HG02840 (cell line): ENCODE measurements at regions not wholly inside any gene's neighbourhood (a gene's known extent, or its start where the extent isn't known, plus 50 kb on each side); places are given as distances from the start of the nearest gene placed in this dataset.

Source experiments
- ATAC-seq: cut with Tn5 transposase; IDR thresholded peaks from one replicate; pipeline ENCODE4 v1.9.1; 2021; ENCODE audit warnings: mild to moderate bottlenecking, moderate library complexity, moderate number of reproducible peaks; ENCODE audit not compliant: unreplicated experiment, low FRiP score

DNA sequence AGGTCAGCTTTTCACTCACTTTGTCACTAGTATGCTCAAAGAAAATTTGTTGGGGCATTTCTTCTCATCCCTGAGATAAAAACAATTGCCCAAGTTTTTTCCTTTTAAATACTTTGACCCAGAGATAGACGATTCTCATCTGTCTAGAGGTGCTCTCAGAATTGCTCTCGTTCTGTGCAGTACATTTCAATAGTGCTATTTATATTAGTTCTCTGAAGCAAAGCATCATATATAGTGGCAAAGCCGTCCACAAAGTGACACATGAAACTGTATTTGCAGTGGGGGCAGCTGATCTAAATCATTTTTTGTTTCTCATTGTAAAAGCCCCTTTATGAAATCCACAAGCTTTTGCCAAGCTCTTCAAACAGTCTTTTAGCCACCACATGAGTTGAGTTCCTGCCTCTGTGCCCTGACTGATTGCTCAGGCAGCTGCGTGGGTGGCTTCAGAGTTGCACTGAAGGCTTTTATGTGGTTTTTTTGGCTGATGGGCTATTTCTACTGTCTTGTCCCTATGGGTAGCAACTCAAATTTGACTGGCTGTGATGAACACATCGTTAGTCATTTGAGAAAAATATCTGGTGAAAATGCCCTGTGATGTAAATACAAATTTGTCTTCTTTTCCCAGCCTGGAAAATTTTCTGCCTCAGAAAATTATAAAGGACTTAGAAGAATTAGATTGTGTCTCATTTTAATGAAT lies 119.1 kb upstream of the OTUD4 start:
- peak; percentile 77 for ATAC-seq

DNA sequence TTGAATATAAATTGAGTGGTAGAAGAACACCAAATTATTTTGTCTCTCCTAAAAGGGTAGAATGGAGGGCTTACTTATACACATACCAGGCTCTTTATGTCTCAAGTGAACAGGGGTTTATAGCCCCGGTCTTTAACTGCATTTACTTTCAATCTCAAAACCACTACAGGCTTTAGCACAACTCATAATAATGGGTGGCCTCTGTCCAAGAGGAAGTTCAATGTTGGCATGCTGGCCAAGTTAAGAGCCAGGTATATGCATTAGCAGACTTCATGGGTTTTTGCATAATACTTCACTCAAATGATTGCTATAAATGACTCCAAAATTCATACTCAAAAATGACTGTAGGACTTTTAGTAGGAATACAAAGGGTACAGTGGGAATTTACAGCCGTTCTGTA lies 118.5 kb upstream of the OTUD4 start:
- no peak for ATAC-seq

DNA sequence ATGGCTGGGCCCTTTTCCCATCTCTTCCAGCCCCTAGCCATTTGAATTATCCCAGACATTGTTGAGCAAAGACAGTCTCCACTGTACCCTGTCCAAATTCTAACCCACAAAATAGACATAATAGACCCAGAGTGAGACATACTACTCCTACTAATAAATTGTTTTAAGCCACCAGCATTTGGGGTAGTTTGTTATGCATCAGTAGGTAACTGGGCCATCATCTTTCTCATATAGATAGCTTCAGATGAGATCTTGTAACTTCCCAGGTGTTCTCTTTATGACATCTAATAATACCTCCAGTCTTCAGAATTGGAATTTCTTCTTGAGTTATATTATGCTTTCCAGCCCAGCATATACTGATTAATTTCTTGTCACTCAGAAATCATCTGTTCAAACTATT lies 117.2 kb upstream of the OTUD4 start:
- ATAC-seq: no peak

DNA sequence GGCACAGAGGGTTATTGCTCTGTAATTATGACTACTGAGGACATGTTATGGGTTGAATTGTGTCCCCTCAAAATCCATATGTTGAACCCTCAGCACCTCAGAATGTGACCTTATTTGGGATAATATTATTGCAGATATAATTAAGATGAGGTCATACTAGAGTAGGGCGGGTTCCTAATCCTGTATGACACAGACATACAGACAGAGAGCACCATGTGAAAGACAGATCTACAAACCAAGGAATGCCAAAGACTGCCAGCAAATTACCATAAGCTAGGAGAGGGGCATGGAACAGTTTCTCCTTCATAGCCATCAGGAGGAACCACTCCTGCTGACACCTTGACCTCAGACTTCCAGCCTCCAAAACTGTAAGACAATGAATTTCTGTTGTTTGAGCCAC lies 115.2 kb upstream of the OTUD4 start:
- ATAC-seq: no peak

DNA sequence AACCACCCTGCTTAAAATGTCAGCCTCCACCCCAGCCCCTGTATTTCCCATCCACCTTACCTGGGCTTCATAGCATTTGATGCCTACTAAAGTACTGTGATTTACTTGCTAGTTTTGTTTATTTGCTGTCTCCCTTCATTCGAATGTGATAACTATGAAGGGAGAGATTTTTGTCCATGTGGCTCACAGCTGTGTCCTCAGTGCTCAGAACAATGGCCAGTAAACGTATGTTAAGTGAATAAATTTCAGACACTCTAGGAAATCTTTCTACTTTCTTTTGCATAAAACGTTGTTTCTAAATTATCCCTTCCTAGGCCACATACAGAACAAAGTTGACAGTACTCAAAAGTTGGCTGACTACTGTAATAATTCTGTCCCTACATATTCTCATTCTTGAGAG lies 114.7 kb upstream of the OTUD4 start:
- no peak for ATAC-seq

DNA sequence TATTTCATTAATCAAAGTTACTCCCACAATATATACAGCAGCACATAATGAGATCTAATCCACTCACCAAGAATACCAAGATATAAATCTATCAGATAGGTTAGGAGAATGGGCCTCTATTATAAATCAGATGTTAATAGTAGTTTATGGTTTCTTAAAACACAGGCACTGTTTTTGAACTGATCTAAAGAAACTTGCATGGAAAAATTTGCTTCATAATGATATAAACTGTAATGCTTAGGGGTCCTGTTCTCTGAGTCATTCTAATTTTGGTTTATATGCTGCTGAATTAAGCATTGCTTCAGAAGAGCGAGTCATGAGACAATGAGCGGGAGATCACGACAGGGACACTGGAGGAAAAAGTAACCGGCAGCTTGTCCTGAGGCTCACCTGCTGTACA lies 113.3 kb upstream of the OTUD4 start:
- ATAC-seq: no peak

DNA sequence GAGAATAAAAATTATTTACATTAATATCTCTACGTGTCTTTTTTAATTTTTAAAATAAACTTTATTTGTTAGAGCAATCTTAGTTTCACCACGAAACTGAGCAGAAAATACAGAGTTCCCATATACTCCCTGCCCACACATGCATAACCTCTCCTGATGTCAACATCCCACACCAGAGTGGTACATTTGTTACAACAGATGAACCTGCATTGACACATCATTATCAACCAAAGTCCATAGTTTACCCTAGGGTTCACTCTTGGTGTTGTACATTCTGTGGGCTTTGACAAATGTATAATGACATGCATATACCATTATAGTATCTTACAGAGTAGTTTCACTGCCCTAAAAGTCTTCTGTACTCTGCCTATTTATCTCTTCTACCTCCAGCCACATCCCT lies 110.6 kb upstream of the OTUD4 start:
- no peak for ATAC-seq

DNA sequence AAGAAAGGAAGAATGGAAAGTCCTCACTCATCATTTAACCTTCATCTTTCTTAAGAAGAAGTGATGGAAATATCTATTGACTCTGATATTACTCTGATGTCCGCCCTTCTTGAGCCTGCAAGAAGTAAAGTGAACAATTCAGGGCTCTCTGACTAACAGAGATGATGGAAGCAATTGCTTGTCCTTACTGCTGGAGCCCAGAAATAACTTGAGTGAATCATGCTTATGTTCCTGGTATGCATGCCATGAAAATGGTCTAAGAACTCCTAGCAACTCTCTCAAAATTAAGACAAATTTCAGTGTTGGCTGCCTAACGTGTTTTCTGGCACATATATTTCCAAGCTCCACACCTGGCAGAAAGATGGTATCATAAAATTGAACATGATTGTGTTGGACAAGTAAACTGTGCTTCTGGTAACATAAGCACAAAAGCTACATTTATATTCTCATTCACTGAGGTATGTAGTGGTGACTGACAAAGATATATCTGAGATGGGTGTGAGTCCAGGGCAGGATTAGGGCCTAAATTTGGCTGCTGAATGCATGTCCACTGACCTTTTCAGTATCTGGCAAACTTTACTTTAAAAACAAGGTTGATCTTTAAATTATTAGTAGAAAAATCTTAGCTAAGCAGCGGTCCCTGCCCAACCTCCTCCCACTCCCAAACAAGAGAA lies 109.2 kb upstream of the OTUD4 start:
- ATAC-seq: no peak

DNA sequence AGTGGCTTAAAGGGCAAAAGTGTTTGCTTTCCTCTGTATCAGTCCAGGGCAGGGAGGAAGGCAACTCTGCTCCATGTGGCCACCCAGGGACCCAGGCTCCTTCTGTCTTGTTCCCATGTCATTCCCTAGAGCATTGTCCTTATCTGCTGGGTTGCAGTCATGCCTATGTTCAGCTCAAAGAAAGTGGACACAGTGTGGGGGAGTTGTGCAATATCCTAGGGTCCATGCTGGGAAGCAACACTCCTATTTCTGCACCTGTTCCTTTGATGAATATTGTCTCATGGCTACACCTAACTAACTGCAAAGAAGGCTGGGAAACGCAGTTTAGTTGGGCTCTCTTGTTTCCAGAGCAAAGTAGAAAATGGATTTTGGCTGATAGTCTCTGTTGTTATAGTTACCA lies 107.0 kb upstream of the OTUD4 start:
- no peak for ATAC-seq

DNA sequence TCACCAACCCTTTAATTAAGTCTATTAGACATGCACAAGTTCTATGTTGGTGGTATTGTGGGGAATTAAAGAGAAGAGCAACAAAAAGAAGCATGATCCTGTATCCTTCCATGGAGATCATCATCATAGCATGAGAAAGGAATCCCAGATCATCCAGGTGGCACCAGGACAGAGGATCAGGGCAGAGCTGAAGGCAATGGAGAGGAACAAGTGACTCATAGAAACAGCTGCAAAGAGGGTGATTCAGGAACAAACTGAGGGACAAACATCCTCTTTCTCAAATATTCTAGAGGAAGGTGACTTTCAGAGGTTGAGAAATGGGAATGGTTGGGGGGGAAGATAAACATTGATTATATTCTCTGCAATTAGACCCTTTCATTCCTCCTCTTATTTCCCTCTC lies 105.5 kb upstream of the OTUD4 start:
- ATAC-seq: no peak

DNA sequence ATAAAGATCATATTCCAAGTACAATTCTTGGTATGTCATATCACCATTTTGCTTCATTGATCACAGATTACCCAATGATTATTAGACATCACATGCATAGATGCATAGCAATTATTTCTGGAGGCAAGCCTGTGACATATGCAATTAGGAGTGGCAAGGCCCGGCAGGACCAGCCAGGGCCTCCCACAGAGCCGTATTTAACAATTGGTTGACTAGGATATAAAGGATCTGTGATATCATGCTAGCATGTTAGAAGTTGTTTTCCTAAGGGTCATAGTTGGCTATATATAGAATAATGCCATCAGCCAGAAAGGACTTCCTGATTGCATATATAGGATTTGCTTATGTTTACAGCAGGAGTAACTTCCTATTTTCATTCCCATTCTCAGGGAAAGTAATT lies 103.5 kb upstream of the OTUD4 start:
- no peak for ATAC-seq

DNA sequence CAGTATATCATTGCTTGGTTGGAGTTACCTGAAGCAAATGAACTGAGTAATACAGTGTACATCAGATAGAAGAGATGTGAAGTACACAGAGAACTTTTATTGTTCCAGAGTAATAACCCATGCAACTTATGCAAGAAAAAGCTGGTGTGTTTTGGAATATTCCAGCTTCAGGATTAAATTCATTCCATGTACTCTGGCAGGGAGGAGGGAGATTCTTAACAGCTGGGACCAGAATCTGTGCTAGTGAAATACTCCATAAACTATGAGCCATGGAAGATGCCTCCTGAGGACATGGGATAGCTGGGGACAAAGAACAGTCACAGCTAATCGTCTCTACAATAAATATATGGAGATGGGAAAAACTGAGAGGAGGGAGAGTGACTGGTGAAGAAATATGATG lies 101.6 kb upstream of the OTUD4 start:
- no peak for ATAC-seq

DNA sequence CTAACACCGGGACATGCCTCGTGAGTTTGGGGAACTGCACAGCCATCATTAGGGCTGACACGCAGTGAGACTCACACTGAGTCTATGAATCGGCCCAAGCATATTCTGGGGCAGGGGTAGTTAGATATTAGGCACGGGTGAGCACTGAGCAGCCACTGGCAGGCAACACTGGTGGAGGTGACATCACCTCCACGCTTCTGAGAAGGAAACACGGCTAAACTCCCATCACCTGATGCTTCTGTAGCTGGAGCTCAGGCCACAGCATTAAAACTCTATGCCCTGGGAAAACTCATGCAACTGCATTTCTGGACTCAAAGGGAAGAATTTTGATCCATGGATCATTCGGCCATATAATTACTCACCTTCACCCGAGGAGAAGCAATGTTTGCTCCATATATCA lies 100.8 kb upstream of the OTUD4 start:
- ATAC-seq: no peak

DNA sequence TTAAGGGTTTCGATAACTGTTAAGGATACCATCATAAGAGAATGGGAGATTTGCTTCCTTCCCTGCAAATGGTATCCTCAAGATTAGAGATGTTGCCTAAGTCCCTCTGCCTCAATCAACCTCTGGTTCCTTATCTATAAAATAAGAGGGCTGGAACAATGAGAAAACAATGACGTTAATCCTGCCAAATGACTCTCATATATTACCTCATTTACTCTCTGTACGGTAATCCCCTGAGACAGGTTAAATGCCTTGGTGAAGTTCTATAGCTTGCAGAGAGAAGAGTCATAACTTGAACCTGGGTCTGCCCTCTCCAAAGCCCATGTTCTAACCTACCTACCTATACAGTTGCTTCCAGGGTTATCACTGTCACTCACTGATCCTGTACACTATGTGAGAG lies 100.2 kb upstream of the OTUD4 start:
- no peak for ATAC-seq

DNA sequence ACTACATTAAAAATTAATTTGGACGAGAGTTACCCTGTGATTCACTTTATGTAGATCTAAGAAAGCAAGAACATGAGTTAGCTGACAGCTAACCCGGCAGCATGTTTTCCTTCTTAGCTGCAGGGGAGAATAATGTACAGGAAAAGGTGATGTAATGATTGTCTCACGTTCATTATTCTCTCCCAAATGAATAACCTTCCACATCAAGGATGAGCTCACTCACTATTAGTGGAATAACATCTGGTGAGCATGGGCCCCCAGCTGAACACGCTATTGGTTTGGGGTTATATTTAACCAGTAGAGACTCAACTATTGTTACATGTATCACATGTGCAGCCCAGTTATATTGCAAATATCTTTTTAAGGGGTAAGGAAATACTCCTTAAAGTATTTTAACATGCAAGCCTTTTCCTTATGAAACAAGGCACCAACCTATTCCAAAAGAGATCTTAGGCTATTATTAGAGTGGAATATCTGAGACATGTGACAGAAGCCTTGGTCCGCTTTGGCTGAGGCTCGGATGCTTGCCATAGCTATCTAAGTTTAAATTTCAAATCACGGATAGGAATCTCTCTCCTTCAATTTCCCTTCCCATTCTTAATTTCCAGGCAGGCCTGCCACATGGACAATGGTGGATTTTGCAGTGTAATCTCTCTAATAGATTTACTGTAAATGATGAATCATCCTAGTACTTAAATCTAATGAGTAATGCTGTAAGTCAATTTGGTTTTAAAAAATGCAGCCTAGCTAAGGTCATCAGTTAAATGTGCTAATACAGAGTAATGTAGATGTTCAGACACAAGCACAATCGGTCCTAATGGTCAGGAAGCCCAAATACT lies 99.0 kb upstream of the OTUD4 start:
- no peak for ATAC-seq

DNA sequence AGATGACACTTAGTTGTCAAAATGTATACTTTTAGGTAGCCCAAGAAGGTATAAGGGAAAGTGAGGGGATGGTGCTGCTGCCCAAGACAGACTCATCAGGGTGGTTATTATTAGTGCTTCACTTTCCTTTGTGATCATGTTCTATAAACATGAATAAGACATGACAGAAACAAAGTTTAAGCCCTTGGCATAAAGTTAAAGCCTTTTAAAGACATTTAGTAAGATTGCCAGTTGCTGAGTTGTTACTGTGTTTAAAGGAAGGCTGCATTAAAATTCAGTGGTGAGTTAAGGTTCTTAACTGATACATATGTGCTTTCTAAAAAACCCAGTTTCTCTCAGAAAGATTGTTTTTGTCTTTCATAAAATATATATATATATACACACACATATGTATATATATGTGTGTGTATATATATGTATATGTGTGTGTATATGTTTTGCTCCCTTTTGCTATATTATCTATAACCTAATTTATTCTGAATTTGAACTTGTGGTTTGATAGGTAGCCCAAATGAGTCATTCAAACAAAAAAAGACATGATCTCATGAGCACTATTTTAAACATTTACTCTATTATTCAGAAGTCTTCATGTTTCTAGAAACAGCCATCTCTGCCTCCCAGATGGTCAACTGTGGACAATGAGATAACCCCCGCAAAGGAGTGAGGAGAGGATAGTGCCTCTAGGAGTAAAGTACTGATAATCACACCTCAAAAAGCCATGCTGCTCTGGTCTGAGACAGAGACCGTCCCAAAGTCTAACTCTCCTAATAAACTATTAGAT lies 98.1 kb upstream of the OTUD4 start:
- ATAC-seq: no peak

DNA sequence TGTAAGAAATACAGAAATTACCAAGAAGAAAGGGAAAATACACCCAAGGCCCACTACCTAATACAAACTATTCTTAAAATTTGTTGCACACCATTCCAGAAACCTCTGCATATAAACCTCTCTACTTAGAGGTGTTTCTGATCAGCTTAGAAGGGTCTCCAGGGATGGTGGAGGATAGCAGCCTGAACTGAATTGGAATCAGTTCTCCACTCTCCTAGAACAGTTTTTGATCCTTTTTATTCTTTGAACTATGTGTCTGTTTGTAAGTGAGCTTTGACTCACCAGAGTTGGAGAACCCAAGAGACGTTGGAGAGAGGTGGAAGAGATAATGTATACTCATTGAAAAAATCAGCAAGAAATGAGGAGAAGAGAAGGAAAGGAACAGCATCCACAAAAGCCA lies 96.6 kb upstream of the OTUD4 start:
- ATAC-seq: no peak

DNA sequence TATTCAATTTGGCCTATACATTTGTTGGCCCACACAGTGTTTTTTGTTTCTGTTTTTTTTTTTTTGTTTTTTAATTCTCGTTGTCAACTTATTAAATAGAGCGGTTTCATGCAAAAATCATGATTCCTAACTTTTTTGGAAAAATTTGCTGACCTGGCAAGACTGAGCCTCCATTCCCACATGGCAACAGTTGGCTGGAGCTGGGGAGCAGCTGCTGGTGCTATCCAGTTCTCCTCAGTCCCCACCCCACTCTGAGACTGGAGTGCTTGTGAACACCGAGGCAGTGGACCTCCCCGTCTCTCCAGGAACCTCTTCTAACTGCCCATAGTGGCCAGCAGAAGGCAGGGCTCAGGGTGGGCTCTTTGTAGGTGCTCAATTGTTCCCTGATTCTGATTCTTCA lies 95.7 kb upstream of the OTUD4 start:
- no peak for ATAC-seq

DNA sequence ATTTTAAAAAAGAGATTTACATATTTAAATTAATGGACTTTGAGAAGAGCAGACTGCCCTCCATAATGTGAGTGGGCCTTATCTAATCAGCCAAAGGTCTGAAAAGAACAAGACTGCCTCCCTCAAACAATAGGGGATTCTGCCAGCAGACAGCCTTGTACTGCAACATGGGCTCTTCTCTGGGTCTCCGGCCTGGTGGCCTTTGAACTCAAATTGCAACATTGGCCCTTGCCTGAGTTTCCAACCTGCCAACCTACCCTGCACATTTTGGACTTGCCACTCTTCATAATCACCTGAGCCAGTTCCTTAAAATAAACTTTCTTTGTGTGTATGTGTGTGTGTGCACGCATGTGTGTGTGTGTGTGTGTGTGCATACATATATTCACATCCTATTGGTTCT lies 90.8 kb upstream of the OTUD4 start:
- ATAC-seq: no peak

DNA sequence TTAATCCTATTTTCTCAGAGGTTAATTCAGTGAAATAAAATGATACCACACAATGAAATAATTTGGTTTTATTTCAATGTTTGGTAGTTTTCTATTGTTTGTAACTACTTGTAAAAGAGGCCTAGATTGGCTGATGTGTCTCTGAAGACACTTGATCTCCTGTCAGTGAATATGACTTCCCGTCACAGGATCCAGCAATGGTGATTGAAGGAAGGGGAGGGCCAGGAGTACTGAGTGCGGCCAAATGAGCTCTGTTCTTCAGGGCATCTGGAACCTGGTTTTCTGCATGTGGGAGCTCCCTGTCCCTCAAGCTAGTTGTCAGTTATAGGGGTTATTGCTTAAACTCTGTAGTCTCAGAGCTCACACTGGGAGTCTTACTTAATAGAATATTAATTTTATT lies 86.5 kb upstream of the OTUD4 start:
- ATAC-seq: no peak

DNA sequence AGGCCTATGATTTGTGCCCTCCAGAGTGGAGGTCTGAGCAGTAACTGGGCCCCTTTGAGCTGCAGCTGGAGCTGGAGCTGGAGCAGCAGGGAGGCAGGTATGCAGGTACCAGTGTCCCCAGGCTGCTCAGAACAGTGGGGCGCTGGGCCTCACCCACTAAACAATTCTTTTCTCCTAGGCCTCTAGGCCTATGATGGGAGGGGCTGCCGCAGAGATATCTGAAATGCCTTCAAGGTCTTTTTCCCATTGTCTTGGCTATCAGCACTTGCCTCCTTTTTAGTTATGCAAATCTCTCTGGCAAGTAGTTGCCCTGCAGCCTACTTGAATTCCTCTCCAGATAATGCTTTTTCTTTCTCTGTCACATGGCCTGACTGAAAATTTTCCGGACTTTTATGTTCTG lies 79.7 kb upstream of the OTUD4 start:
- no peak for ATAC-seq
